HG03432 (cell line): ENCODE measurements at regions not wholly inside any gene's neighbourhood (a gene's known extent, or its start where the extent isn't known, plus 50 kb on each side); places are given as distances from the start of the nearest gene placed in this dataset.
"Not testable (repeated sequence)": the region's sequence is repeated elsewhere in the genome, so short reads cannot be mapped to it uniquely, and the experiment has no call there.

Experiments
- ATAC-seq: cut with Tn5 transposase; IDR thresholded peaks from one replicate; pipeline ENCODE4 v1.9.1; 2021; ENCODE audit warnings: mild to moderate bottlenecking, moderate library complexity; ENCODE audit not compliant: unreplicated experiment

- not testable (repeated sequence) for ATAC-seq
Observed at GRCh38 chr12:76292891-76293290, 55.3 kb downstream of the BBS10 start.

GRCh38 chr12:76292305-76292704, 55.9 kb downstream of the BBS10 start:
- not testable (repeated sequence) for ATAC-seq

- no peak for ATAC-seq
Observed at GRCh38 chr12:76290963-76291859, 57.0 kb downstream of the BBS10 start.

GRCh38 chr12:76288218-76288617, 60.0 kb downstream of the BBS10 start:
- no peak for ATAC-seq

- no peak for ATAC-seq
Observed at GRCh38 chr12:76284816-76285750, 63.1 kb downstream of the BBS10 start.

- no peak for ATAC-seq
Observed at GRCh38 chr12:76282744-76283143, 65.5 kb downstream of the BBS10 start.

- ATAC-seq = no peak
Observed at GRCh38 chr12:76277480-76277879, 70.7 kb downstream of the BBS10 start.

- no peak for ATAC-seq
Observed at GRCh38 chr12:76276499-76277151, 71.6 kb downstream of the BBS10 start.

GRCh38 chr12:76275511-76276093, 72.6 kb downstream of the BBS10 start:
- no peak for ATAC-seq

- no peak for ATAC-seq
Observed at GRCh38 chr12:76274420-76275083, 73.7 kb downstream of the BBS10 start.

- ATAC-seq = no peak
Observed at GRCh38 chr12:76272287-76272686, 75.9 kb downstream of the BBS10 start.

- ATAC-seq = no peak
Observed at GRCh38 chr12:76270657-76271358, 77.4 kb downstream of the BBS10 start.

GRCh38 chr12:76268267-76268666, 79.9 kb downstream of the BBS10 start:
- ATAC-seq = no peak

- no peak for ATAC-seq
Observed at GRCh38 chr12:76266797-76267196, 81.4 kb downstream of the BBS10 start.

- no peak for ATAC-seq
Observed at GRCh38 chr12:76265424-76266180, 82.6 kb downstream of the BBS10 start.

- no peak for ATAC-seq
Observed at GRCh38 chr12:76264611-76265012, 83.6 kb downstream of the BBS10 start.

- ATAC-seq = no peak
Observed at GRCh38 chr12:76263696-76264095, 84.5 kb downstream of the BBS10 start.

- ATAC-seq = no peak
Observed at GRCh38 chr12:76260390-76260748, 87.8 kb downstream of the BBS10 start.
